22Rv1 (cell line): ENCODE measurements at regions not wholly inside any gene's neighbourhood (a gene's known extent, or its start where the extent isn't known, plus 50 kb on each side); places are given as distances from the start of the nearest gene placed in this dataset.
"Not testable (repeated sequence)": the region's sequence is repeated elsewhere in the genome, so short reads cannot be mapped to it uniquely, and the experiment has no call there.

Experiments used
- H3K27ac ChIP-seq: fragments of 450-650 bp; 2 replicates; pipeline ENCODE4 v1.5.1; 2017
- CTCF ChIP-seq: fragments of 450-650 bp; IDR thresholded peaks from 2 replicates; pipeline ENCODE4 v1.5.1; 2017; ENCODE audit warnings: mild to moderate bottlenecking
- ZFX ChIP-seq: fragments of 450-650 bp; IDR thresholded peaks from 2 replicates; pipeline ENCODE4 v1.6.1; 2017; ENCODE audit warnings: antibody characterized with exemption, borderline replicate concordance

GRCh38 chr9:135408476-135409254 lies 70.9 kb upstream of the PPP1R26 start:
- TF ChIP-seq CTCF (no peak), ZFX (no peak)
- no peak overlapping the region for H3K27ac ChIP-seq

- H3K27ac ChIP-seq = no peak overlapping the region
- TF ChIP-seq CTCF = no peak
- no peak for TF ChIP-seq ZFX
Observed at GRCh38 chr9:135409286-135410200, 70.0 kb upstream of the PPP1R26 start.

- no peak overlapping the region for H3K27ac ChIP-seq
- TF ChIP-seq ZFX (no peak), CTCF (no peak)
Observed at GRCh38 chr9:135410421-135410820, 69.2 kb upstream of the PPP1R26 start.

- TF ChIP-seq CTCF (no peak), ZFX (no peak)
Observed at GRCh38 chr9:135410831-135411473, 68.6 kb upstream of the PPP1R26 start.

GRCh38 chr9:135411605-135412004 lies 68.0 kb upstream of the PPP1R26 start:
- not testable (repeated sequence) for H3K27ac ChIP-seq

More at GRCh38 chr9:135410831-135411473, 68.6 kb upstream of the PPP1R26 start:
- no peak overlapping the region for H3K27ac ChIP-seq

GRCh38 chr9:135412315-135413085 lies 67.1 kb upstream of the PPP1R26 start:
- peak; percentile 100 for TF ChIP-seq CTCF
- not testable (repeated sequence) for H3K27ac ChIP-seq

- H3K27ac ChIP-seq = no peak overlapping the region
- TF ChIP-seq CTCF (no peak), ZFX (no peak)
Observed at GRCh38 chr9:135413086-135413375, 66.6 kb upstream of the PPP1R26 start.
